NCI-H2171 (cell line): ENCODE measurements at regions not wholly inside any gene's neighbourhood (a gene's known extent, or its start where the extent isn't known, plus 50 kb on each side); places are given as distances from the start of the nearest gene placed in this dataset.

Experiments
- DNase-seq: peaks from one replicate; lab custom pipeline; 2025; lab: John Stamatoyannopoulos, UW

DNA sequence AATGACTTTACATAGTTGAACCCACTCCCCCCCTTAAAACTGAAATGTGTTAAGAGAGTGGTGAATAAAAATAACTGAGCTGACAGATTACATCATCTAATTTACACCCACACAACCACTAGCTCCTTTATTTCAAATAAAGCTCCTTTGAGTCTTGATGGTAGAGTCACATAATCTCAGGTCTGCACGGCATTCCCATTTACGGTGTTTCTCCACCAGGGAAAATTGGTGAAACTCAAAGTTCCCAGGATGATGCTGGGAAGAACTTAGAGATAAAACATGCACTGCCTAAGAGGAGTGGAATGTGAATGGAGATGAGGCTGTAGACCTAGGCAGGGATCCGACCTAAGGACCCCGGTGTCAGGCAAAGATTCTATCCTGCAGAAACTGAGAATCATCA is 727.8 kb upstream of the ADAMTS5 start:
- no peak for DNase-seq

DNA sequence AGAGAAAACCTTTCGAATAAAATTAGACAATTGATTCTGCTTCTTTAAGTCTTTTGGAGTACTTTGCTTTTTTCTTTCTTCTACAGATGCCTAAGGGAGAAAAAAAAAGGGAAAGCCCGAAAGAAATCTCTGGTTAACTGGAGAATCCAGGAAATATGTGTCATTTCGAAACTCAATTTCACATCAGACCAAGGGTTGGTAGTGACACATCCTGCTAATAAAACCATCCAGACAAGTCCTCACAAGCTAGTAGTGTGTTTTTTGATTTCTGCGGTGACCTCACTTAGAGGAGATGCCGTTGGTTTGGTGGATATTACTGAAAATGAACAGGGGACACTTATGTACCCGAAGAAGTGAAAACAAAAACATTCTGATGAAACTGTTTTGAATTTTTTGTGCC is 726.5 kb upstream of the ADAMTS5 start:
- no peak for DNase-seq

DNA sequence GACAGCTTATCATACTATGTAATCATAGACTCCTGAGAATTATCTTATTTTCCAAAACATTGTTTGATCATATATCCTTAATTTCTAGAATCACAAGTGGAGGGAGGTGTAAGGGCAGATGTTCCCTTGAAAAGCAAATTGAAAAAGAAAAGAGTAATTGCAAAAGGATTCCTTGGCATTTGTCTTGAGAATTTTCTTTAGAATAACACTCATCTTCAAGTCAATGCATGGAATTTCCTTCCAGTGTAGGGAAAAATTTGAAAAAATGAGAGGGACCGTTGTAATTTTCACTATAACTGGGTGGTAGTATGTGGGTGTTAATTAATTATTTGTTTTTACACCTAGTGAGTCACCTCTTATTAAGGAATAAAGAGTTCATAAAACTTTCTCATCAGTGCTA is 724.6 kb upstream of the ADAMTS5 start:
- DNase-seq: no peak

DNA sequence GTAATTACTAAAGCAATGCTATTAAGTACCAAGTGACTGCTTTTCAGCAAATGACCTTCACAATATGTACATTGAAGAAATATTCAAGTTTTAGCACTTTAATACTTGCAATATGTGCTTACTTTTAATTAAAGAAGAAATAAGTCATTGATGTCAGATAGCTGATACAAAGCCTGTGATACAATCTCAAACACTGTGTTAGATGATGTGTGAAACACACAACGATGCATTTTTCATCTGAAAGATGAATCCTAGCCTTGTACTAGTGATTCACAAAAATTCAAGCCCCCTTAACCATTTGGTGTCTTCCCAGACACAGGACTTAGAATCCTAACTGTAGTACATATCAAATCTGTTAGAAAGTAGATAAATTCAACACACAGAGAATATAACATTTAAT is 724.1 kb upstream of the ADAMTS5 start:
- DNase-seq: no peak

DNA sequence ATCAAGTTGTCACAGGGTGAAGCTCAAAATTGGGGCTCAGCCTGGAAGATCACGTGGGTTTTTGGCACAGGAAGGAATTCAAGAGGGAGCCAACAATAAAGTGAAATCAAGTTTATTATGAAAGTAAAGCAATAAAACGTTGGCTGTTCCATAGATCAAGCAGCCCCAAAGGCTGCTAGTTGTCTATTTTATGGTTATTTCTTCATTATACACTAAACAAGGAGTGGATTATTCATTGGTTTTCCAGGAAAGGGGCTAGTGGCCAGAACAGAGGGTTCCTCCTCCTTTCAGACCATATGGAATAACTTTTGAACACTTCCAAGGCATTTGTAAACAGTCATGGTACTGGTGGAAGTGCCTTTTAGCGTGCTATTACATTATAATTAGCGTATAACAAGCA is 723.5 kb upstream of the ADAMTS5 start:
- no peak for DNase-seq

DNA sequence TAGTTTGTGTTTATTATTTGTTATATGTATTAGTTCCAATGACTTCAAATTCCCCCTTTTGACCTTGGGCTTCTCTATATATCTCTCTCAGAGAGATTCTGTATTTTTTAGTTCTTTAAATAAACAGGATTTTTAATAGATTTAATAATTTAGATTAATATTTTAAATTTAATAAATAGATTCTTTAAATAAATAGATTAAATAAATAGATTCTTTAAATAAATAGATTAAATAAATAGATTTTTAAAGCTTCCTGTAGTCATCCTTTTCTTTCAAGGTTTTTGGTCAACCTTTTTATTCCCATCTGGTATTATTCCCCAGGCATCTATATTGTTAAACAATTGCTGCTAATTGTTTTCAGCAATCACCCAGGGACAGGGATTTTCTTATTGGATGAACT is 721.9 kb upstream of the ADAMTS5 start:
- DNase-seq: no peak

DNA sequence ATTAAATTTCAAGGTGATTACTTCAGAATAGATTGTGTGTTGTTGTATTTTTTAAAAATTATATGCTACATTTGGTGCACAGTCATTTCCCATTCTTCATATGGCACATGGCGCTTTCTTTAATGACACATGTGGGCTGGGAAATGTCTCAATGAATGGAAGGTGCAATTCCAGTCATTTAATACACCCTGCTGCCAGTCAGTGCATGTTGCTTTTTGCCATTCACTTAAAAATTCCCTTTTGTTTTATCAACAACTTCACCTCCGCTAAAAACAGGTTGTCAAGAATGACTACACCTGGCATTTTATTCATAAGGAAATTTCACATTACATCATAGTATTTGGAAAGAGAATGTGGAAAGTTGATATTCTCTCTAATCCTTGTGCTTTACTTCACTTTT is 716.4 kb upstream of the ADAMTS5 start:
- no peak for DNase-seq

DNA sequence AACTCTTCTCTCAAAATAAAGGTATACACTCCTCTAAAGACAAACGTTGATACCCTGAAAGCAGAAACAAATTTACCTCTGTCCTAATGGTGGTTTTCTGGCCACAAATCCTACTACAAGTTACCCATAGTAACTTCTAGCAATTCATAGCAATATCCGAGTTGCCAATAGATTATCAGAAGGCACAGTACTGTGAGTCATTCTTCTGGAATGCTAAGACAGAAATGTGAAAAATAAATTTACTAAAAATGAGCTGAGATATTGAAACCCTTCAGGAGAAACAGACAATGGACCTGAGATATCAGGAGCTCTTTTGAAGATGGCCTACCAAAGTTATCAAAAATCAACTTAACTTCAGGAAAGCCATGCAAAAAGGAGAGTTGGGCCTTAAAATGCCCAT is 715.0 kb upstream of the ADAMTS5 start:
- DNase-seq: no peak

DNA sequence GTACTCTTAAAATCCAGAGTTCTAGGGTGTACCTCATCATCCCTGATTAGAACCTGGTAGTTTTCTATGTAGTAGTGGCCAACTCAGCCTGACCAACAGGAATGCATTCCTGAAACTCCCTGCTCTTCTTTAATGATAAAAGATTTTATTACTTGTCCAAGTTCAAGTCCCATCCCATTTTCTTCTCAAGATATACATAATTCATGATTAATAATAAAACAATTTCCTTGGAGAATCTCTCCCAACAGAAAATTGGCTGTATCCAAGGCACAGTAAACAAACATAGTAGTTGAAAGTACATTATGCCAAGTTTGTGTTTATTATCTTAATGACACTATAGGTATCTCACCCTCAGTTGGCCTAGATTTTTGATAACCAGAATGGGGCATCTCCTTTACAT is 714.1 kb upstream of the ADAMTS5 start:
- no peak for DNase-seq

DNA sequence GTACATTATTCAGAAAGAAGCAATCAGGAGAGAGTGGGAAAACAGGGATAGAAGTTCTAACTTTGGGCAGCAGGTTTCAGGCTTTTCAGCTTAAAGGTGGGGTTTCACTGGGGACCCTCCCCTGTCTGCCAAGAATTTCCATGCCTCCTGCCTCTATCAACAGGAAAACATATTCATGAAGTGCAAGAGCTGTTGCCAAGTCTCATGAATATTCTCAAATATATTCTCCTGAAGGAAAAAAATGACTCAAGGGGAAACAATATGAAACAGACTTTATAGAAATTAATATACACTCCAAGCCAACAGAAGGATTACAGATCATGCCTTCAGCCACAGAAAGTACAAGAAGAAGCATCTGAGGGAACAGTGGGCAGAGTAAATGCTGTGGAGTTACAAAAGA is 713.3 kb upstream of the ADAMTS5 start:
- DNase-seq: no peak

DNA sequence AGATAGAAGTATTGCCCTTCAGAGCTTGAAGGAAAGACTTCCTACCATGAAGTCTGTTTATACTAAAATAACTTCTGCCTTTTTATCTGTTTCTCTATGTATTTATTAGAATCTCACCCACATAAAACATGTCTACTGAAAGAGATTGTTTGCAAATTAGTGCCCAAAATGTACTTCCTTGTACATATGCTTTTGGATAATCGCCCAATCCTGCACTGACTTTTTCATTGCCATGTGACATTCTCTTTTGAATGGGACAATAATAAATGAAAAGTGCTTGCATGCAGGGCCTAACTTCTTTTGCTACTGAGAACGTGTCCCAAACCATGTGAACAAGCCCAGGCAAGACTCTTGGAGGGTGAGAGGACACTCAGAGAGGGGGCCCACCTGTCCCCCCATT is 711.6 kb upstream of the ADAMTS5 start:
- DNase-seq: no peak

DNA sequence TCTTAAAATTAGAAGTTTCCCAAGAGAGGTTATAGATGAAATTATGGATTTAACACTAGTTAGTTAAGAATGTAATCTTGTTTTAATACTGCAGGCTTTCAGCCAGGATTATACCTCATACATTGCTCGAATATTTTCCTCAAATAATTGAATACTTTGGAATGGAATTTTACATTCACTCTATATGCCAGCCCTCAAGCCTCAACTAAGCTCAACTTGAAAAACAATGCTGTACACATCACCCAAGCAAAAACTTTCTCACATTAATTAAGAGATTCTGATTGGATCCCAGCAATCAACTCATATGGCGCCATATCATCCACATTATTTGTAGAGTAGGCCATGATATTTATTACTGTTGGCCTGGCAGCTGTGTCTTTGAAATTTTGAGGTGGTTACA is 710.7 kb upstream of the ADAMTS5 start:
- DNase-seq: no peak

DNA sequence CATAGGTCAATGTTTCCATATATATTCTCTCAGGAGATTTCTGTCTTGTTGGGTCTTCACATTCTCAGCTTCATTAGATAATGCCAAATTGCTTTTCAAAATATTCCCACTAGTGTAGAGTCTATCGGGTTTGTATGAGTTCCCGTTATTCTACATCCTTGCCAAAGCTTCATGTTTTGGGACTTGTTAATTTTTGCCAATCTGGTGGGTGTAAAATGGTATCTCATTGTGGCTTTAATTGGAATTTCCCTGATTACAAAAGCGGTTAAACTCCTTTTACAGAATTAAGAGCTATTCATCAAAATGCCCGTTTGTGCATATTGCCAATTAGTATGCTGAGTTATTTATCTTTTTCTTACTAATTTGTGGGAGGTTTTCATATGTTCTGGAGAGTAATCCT is 708.4 kb upstream of the ADAMTS5 start:
- DNase-seq: no peak

DNA sequence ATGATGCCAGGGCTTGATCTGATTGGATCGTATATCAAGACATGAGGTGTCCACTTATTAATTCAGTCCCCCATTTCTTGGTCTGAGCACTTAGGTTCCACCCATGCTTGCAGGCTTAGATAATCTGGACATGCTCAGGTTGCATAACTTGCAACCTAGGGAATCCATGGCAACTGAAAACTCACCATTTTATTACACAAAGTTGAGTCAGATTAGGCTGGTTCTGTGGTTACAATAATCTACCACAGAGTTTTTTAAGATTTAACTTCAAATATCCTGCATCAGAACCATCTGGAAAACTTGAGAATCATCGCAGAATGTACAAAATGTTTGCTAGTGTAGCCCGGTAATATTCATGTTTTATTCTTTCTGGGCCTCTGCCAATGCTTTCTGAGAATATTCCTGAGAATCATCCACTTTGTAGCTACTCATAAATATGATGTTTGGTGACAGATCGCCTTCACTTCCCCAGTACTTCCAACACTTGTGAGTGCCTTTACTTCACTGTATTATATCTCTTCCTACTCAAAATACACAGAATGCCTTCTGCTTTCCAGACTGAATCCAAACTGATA is 707.2 kb upstream of the ADAMTS5 start:
- no peak for DNase-seq

DNA sequence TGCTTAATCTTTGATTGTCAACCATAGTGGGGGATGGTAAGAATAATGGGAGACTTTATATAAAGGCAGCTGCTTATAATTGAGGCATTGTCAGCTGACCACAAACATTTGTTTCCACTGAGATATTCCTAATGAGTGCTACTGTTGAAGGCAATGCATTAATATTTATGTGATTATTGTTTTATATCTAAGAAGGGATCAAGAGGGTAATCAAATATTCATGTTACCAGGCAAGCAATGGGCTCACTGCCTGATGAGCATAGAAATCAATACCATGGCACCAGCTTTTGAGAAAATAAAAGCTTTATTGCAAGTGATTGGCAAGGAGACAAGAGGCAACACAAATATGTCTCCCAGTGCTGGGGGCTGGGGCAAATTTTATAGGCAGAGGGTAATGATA is 706.7 kb upstream of the ADAMTS5 start:
- no peak for DNase-seq

DNA sequence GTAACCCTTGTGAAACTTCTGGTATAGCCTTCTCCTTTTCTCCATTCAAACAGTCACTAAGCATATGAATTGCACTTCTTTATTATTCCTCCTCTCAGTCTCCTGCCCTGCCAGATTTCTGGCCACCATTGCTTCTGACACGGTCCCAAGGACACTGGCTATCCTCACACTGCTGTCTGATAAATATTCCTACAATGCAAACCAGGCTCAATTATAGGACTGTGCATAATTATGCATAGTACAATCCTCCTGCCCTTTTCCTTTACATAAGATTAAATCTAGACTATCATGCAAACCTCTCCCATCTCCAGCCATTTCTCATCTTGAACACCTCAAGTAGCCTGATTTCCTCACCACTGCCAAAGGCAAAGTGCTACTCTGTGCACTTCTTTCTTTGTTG is 704.3 kb upstream of the ADAMTS5 start:
- DNase-seq: no peak

DNA sequence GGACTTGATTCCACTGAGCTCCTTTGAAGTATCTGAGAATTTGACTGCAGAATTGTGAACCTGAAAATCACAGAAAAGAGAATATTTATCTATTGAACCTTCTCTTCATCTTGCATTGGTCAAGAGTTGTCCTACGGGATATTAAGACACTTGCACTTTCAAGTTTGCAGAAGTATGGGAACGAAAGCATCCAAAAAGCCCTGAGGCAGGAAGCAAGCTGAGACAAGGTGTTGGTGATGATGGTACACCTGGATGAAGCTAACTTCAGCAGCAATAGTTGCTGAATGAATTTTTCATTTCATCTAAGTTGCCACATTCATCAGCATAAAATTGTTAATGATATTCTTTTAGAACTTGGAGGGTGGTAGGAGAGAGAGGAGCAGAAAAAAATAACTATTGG is 686.6 kb upstream of the ADAMTS5 start:
- DNase-seq: no peak

DNA sequence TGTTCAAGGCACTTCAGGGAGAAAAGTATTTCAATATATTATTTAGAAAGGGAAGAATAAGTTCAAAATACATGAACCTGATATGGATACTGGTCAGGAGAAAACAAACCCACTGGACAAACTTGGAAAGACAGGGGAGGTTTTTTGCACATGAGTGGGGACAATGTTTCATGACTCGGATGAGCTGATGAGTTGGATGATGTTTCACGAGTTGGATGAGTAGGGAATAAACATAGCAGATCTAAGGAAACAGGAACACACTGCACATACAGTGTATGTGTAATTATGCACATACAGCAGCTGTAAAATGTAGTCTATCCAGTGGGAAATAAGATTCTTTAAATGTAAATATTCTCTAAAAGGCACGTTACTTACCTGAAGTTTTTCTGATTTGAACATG is 682.9 kb upstream of the ADAMTS5 start:
- DNase-seq: no peak

DNA sequence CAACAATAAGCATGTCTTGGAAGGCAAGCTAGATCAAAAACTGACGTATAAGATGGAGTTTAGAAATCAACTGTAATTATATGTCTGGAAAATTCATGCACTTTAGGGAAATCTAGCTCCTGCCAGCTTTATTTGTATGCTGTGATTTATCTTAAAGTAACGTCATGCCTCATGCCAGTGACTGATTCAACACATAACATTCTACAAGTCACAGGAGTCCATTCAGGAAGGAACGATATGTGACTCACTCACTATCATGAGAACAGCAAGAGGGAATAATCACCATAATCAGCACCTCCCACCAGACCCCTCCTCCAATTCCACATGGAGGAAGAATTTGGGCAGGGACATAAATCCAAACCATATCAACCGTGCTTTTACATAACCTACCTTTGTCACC is 682.4 kb upstream of the ADAMTS5 start:
- DNase-seq: no peak

DNA sequence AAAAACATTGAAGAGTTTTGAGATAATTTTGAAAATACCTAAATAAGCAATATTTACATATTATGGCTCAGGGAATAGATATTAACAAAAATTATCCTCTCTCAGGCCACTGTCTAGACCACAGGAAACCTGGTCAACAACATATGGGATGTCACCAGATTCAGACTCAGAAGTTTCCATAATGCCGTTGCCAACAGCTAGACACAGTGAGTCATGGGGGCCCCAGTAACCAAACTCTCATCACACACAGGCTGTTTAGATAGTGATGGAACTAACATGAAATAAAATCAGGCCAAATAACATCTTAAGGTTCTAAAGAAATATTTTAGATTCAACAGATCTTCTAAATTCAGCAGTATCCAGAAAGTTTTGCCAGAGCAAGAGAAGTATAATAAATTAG is 681.7 kb upstream of the ADAMTS5 start:
- no peak for DNase-seq

DNA sequence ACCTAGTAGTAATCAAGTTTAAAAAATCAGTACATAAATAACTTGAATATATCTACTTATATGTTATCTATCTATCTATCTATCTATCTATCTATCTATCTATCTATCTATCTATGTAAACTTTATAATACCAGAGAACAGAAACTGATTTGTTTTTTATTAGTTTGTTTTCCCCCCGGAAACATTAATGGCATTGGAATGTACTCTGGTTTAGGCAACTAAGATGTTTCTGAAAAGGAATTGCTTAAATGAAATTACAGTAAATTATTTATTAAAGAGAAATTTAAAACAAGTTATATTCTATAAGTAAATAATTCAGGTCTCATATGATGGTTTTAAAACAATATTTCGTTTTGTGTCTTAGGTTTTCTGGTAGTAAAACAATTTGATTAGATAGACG is 681.0 kb upstream of the ADAMTS5 start:
- DNase-seq: no peak

DNA sequence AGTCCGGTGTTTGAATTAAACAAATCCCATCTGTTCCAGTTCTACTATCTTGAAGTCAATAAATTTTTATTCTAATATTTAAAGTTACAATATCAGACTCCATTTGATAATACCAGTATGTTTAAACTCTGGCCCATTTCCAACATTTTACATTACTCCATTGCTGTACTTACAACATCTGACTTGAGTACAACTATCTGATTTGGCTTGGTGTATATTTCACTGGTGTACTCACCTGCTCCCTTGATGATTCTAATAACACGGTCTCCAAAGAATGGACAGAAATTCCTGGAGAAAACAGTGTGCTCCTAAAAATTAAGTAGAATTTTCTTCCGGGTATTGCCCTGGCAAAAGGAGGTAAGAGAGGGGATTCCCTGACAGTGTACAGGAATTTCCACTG is 680.5 kb upstream of the ADAMTS5 start:
- no peak for DNase-seq

DNA sequence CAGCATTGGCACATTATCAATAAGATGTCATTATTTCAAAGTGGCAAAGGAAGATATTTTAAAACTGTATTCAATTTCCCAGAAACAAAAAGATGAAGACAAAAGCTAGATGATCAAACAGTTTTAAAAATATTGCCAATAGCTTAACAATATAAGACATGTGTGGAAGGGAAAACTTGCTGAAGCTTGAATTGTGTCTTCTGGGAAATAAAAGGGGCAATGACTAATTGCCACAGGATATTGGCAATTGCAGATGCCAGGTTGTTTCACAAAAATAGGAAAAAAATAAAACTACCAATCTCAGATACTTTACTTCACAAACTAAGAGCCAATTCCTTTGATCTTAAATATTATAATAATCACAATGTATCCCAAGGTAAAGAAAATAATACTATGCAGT is 679.8 kb upstream of the ADAMTS5 start:
- DNase-seq: no peak

DNA sequence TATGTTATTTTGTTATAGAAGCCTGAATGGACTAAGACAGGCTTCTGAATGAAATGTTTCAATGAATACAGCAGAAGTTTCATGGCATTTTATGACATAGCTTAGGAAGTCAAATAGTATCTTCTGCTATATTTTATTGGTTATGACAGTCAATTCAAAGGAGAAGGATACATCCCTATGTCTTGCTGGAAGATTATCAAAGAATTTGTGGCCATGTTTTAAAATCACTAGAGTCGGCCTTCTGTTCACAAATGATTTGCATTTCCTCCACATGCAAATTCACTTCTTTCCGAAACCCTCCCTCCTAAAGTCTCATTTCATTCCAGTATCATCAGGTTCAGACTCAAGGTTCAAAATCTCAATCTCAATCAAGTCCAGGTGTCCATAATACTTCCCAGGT is 679.2 kb upstream of the ADAMTS5 start:
- no peak for DNase-seq

DNA sequence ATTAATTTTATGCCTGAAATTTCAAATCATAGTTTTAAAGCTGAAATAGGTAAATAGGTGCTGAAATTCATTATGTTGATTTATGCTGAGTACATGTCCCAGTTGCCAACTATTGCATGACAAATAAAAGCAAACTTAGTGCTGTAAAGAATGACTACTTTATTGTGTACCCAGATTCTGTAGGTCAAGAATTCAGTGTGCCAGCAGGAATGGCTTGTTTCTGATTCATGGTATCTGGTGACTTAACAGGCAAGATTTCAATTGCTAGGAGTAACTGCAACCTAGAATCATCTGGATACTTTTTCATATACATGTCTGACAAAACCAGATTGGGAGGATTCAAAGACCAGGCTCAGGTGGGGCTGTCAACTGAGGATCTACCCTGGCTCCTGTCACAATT is 678.4 kb upstream of the ADAMTS5 start:
- DNase-seq: no peak
